ENCODE measurements at regions not wholly inside any gene's neighbourhood (a gene's known extent, or its start where the extent isn't known, plus 50 kb on each side); places are given as distances from the start of the nearest gene placed in this dataset.

DNA sequence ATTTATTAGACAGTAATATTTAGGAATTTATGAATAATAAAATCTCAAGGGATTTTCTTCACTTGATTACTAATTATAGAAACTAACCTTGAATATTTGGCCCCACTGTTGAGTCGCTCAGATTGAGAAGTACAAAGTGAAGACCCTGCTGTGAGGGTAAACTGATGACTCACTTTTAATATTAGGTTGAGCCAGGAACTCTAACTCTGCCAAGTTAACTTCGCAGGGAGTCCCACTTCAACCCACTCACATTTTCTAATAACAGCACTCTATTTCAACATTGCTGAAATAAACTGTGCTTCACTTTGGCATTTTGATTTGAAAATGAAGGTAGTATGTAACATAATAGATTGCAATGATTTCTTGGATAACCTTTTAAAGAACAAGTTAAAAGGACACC is 200.7 kb downstream of the POLR1F start:
- Mint-ChIP-seq H3K27ac (no peak overlapping the region), H3K4me3 (no peak overlapping the region), H3K9me3 (no peaks in the 10 kb centered on the region), H3K4me1 (no peaks in the 10 kb centered on the region), H3K27me3 (no peaks in the 10 kb centered on the region), H3K36me3 (no peaks in the 10 kb centered on the region)
- no peak for DNase-seq

DNA sequence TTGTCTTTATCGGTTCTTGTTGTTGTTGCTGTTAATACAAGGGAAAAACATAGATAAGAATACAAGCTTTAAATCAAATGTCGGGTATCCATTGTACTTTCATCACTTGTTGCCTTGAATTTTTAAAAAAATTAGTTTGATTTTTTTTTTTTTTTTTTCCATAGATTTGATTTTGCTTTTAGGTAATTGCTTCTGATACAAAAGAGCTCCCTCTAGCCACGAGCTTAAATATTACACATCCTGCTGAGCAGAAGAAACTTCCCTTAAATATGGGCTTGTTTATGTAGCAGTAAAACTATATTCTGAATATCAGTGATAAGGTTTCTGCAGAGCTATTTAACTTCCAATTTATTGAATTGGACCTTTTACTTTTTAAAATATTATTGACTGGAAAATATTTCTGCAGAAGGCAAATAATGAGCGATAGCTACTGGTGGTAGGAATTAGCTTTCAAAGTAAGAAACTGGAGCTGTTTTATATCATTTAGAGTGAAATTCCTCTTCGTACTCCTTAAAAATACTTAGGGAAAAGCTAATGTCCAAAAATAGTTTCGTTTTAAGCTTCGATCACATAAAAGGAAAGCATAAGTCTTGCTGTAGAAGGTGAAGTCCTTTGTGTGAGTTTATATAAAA is 216.9 kb downstream of the POLR1F start:
- Mint-ChIP-seq H3K27ac (no peak overlapping the region), H3K27me3 (no peaks in the 10 kb centered on the region), H3K4me3 (no peak overlapping the region), H3K9me3 (peaks cover under 1% of the 10 kb centered on the region), H3K36me3 (no peaks in the 10 kb centered on the region), H3K4me1 (no peaks in the 10 kb centered on the region)
- no peak for DNase-seq

DNA sequence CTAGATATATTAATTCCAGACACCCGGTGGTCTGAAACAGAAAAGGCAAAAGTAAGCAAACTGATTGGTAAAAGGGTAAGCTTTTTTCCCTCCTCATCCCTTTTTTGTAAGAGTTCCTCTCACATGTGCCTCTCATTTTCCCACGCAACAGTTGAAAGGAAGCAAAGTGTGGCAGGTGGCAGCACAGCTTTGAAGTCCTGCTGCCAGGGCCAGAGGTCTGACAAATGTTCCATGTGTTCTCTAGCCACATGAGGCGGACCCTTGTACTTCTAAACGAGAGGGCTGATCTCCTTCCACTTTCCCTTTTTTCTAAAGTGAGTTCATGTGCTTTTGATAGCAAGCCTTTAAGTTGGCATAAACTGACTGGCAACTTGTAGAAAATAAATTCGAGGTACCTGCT is 217.5 kb downstream of the POLR1F start:
- Mint-ChIP-seq H3K36me3 (no peaks in the 10 kb centered on the region), H3K9me3 (peaks cover 1% of the 10 kb centered on the region), H3K4me3 (no peak overlapping the region), H3K27ac (no peak overlapping the region), H3K4me1 (no peaks in the 10 kb centered on the region), H3K27me3 (no peaks in the 10 kb centered on the region)
- DNase-seq = no peak

DNA sequence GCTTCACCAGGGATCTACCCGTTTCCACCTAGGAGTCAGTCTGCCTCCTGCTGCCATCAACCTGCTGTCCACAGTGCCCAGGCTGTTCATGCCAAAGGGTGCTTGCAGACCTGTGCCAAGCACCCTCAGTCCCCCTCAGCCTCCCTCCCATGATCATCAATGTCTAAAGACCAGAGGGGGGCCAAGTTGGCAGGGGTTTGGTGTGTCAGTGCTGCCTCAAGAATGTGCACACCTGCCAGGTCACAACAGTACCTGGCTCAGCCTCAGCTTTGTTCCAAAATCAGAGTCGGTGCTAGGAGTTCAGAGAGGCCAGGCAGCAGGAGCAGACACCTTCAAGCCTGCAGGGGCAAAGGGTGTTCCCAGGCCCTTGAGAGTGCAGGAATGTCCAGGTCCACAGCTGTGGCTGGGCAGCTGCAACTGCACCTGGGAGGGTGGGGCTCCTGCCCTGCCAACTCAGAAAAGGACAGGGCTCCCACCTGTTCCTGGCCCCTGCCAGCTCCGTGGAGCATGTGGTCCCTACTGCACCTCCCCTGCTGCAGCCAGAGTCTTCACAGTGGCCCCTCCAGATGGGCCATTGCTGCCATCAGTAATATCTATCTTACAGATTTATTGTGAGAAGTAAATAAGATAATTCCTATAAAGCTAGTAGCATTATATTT is 219.5 kb downstream of the POLR1F start:
- Mint-ChIP-seq H3K4me1 (no peaks in the 10 kb centered on the region), H3K27me3 (no peaks in the 10 kb centered on the region), H3K36me3 (no peaks in the 10 kb centered on the region), H3K9me3 (peaks cover 1% of the 10 kb centered on the region), H3K27ac (no peak overlapping the region), H3K4me3 (no peak overlapping the region)
- no peak for DNase-seq

DNA sequence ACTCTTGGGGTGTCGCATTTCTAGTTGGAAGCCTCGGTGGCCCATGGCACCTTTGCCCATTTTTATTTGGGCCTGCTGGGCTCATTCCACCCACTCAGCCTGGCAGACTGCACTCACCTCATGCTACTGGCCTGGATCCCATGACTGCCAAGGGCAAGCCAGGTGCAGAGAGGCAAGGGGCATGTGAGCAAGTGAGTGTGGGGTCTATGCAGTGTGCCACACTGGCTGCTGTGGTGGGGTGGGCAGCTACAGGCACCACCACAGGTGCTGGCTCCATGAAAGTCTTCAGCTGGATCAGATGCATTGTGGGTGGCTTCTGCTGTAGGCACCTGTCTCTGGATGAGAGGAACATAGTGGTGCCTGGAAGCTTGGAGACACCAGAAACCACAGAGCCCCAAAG is 220.8 kb downstream of the POLR1F start:
- Mint-ChIP-seq H3K4me1 (no peaks in the 10 kb centered on the region), H3K27ac (no peak overlapping the region), H3K27me3 (no peaks in the 10 kb centered on the region), H3K9me3 (peaks cover 1% of the 10 kb centered on the region), H3K36me3 (no peaks in the 10 kb centered on the region), H3K4me3 (no peak overlapping the region)
- DNase-seq = no peak

DNA sequence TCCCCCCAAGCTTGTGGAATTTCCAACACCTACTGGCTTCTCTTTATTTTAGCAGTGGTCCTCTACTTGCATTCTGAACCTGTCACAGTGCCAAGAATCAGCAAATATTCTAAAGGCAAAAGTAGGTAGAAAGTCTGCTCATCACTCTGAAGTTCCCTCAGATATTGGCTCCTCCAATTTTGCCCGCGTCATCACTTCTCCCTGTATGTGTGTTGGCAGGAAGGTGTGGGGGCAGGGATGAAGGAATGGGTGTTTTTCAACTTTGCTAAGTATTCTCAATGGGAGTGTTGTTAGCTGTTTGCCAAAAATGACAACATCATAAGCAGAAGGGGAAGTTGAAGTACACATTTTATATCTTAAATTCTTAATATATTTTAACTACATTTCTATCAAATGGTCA is 226.2 kb downstream of the POLR1F start:
- no peak for DNase-seq
- H3K4me1 Mint-ChIP-seq = no peaks in the 10 kb centered on the region

DNA sequence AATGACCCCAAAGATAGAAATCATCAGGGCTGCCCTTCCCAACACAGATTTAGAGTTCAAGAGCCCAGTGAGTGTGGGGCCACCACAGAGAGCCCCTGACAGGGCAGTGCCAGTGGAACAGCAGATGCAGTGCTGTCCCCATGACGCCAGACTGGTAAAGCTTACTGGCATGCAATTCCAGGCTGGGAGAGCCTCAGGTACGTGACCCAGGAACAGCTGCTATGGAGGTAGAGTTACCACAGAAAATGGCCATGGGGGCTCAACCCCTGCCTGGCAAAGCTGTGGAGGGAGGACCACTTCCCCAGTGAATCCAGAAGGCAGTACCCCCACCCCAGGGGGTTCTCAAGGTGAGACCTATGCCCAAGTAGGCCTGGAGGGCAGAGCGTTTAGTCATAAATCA is 228.5 kb downstream of the POLR1F start:
- no peaks in the 10 kb centered on the region for H3K4me1 Mint-ChIP-seq
- no peaks in the 10 kb centered on the region for H3K36me3 Mint-ChIP-seq
- H3K4me3 Mint-ChIP-seq = no peak overlapping the region
- DNase-seq = no peak
- no peaks in the 10 kb centered on the region for H3K27me3 Mint-ChIP-seq
- no peak overlapping the region for H3K27ac Mint-ChIP-seq
- no peaks in the 10 kb centered on the region for H3K9me3 Mint-ChIP-seq

More for the DNA sequence above, 226.2 kb downstream of the POLR1F start:
- peaks cover 1% of the 10 kb centered on the region for H3K9me3 Mint-ChIP-seq
- H3K27ac Mint-ChIP-seq = no peak overlapping the region
- H3K4me3 Mint-ChIP-seq = no peak overlapping the region
- H3K36me3 Mint-ChIP-seq = no peaks in the 10 kb centered on the region
- no peaks in the 10 kb centered on the region for H3K27me3 Mint-ChIP-seq

DNA sequence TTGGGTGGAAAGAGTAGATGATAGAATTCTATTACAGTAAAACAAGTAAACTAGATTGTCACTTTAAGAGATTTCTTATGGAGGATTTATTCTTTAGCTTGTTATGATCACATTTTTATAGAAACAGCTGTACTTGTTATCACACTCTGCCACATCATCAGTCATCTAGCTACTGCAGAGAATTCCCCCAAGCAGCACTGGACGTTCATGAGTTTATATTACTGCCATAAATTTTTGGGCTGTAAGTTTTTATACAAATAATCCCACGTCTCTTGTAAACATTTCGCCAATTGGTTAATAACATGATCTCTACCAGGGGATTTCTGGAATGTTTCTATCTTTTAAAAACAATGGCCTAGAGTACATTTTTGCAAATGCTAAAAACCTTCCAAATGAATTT is 238.8 kb downstream of the POLR1F start:
- no peaks in the 10 kb centered on the region for H3K4me1 Mint-ChIP-seq
- no peaks in the 10 kb centered on the region for H3K9me3 Mint-ChIP-seq
- DNase-seq = no peak
- H3K27me3 Mint-ChIP-seq = no peaks in the 10 kb centered on the region
- H3K4me3 Mint-ChIP-seq = no peak overlapping the region
- H3K27ac Mint-ChIP-seq = no peak overlapping the region
- no peaks in the 10 kb centered on the region for H3K36me3 Mint-ChIP-seq

DNA sequence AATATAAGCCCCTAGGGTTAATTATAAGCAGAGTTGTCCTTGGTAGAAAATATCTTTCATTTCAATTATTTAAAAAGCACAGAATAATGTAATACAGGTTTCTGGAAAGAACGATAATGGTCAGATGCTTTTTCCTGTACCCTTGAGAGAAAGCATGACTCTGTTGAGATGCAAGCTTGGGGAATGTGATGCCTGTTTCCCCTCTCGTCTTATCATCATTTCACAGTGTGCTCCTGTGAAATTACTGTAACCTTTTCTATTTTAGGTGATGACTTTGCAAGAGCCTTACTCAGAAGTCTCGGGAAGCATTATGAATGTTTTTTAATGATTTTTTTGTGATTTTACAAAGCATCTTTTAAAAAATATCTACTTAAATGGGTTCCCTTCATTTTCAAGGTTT is 243.0 kb downstream of the POLR1F start:
- no peaks in the 10 kb centered on the region for H3K4me1 Mint-ChIP-seq
- H3K9me3 Mint-ChIP-seq = no peaks in the 10 kb centered on the region
- no peak overlapping the region for H3K27ac Mint-ChIP-seq
- H3K4me3 Mint-ChIP-seq = no peak overlapping the region
- no peaks in the 10 kb centered on the region for H3K27me3 Mint-ChIP-seq
- no peak for DNase-seq
- H3K36me3 Mint-ChIP-seq = no peaks in the 10 kb centered on the region

DNA sequence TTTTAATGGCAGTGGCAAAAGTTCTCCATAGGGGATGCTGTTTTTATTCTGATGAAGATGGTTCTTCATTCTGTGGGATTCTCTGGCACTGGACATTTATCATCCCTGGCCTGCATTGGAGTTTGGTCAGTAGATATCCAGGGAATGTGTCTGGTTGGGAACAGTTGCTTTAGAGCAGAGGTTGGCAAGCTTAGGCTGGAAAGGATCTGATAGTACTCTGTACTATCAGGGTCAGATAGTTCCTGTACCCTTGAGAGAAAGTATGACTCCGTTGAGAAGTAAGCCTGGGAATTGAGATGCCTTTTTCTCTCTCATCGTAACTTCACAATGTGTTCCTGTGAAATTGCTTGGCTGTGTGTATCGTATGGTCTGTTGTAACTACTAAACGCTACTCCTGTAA is 244.1 kb downstream of the POLR1F start:
- Mint-ChIP-seq H3K27me3 (no peaks in the 10 kb centered on the region), H3K9me3 (no peaks in the 10 kb centered on the region), H3K27ac (no peak overlapping the region), H3K36me3 (no peaks in the 10 kb centered on the region), H3K4me1 (no peaks in the 10 kb centered on the region), H3K4me3 (no peak overlapping the region)
- DNase-seq = no peak

DNA sequence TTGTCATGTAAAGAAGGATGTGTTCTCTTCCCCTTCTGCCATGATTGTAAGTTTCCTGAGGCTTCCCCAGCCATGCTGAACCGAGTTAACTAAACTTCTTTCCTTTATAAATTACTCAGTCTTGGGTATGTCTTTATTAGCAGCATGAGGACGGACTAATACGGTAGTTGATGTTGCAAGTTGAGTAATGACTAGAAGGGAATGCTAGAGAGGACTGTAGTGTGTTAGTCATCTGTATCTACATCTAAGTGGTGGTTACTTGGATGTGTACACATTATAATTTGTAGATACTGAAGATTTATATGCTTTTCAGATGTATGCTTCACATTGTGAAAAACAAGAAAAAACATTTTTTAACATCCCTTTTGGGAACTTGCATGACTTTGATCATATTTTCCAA is 244.6 kb downstream of the POLR1F start:
- Mint-ChIP-seq H3K36me3 (no peaks in the 10 kb centered on the region), H3K4me1 (no peaks in the 10 kb centered on the region), H3K27ac (no peak overlapping the region), H3K4me3 (no peak overlapping the region), H3K9me3 (no peaks in the 10 kb centered on the region), H3K27me3 (no peaks in the 10 kb centered on the region)
- DNase-seq = no peak

DNA sequence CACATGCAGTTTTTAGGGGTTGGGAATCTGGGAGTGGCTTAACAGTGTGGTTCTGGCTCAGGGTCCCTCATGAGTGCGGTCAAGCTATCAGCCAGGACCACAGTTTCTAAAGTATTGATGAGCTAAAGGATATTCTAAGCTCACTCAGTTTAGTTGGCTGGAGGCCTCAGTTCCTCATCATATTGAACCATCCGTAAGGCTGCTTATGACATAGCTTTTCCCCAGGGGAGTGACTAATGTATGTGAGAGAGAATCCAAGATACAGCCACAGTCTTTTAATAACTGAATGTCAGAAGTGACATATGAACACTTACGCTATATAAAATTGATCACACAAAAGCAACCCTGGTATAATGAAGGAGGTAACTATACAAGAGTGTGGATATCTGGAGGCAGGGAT is 245.3 kb downstream of the POLR1F start:
- H3K36me3 Mint-ChIP-seq = no peaks in the 10 kb centered on the region
- H3K4me1 Mint-ChIP-seq = no peaks in the 10 kb centered on the region
- no peaks in the 10 kb centered on the region for H3K27me3 Mint-ChIP-seq
- DNase-seq = no peak
- H3K27ac Mint-ChIP-seq = no peak overlapping the region
- H3K9me3 Mint-ChIP-seq = no peaks in the 10 kb centered on the region
- H3K4me3 Mint-ChIP-seq = no peak overlapping the region

DNA sequence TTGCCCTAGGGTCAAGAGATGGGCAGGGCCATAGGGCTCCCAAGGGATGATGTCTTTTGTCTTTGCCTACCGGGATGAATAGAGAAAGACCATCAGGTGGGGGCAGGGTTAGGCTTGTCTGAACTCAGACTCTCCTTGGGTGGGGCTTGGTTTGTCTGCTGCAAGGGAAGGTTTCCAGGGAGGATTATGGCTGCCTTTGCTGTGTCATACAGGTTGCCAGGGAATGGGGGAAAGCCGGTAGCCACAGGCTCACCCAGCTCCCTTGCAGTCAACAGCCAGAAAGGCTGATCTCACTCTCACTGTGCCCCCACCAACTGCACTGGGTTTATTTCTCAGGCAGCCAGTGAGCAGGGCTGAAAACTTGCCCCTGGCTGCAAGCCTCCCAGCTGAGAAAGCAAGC is 253.2 kb downstream of the POLR1F start:
- H3K27ac Mint-ChIP-seq = no peak overlapping the region
- no peak overlapping the region for H3K4me3 Mint-ChIP-seq
- no peaks in the 10 kb centered on the region for H3K36me3 Mint-ChIP-seq
- H3K9me3 Mint-ChIP-seq = no peaks in the 10 kb centered on the region
- no peak for DNase-seq
- no peaks in the 10 kb centered on the region for H3K27me3 Mint-ChIP-seq
- no peaks in the 10 kb centered on the region for H3K4me1 Mint-ChIP-seq

DNA sequence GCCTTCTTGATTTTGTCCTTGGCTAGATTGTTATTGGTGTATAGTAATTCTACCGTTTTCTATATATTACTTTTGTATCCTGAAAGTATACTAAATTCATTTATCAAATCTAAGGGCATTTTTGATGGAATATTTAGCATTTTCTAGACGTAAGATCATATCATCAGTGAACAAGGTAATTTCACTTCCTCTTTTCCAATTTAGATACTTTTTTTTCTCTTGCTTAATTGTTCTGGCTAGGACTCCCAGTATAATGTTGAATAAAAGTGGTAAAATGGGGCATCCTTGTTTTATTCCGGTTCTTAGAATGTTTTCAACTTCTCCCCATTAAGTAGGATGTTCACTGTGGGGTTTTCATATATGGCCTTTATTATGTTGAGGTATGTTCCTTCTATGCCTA is 260.7 kb downstream of the POLR1F start:
- H3K27ac Mint-ChIP-seq = no peak overlapping the region
- no peak overlapping the region for H3K4me3 Mint-ChIP-seq
- DNase-seq = no peak
- H3K9me3 Mint-ChIP-seq = no peaks in the 10 kb centered on the region
- no peaks in the 10 kb centered on the region for H3K4me1 Mint-ChIP-seq
- no peaks in the 10 kb centered on the region for H3K27me3 Mint-ChIP-seq
- no peaks in the 10 kb centered on the region for H3K36me3 Mint-ChIP-seq

DNA sequence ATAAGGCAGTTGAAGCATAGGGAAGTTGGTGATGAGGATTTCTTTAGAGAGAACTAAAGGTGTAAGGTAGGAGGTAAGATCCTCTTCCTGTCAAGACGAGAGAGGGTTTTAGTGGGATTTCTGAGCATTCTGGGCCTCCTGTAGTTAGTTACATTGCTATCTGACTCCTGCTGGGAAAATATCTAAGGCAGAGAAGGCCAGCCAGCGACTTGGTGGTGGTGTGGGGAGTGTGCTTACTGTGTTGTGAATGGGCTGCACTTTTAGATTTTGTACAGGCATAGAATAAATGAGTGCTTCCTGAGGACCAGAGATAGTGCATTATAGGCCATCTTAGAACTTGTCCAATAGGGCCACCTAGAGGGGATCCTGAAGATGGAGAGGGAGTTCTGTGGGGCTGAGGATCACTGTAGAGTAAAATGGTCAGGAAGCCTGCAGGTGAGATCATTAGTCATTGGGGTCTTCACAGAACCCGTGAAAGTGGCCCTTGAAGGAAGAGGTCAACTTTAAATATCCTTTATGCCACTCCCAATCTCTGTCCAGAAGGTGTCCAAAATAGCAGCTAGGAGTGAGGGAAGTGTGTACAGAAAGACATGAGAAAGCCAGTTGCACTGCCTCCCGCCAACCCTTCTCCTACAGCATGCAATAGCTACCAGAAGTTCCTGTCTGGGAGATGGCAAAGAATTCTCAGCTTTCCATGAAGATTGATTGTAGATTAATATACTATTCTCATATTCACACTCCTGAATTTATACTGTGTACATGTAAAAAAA is 266.6 kb downstream of the POLR1F start:
- no peaks in the 10 kb centered on the region for H3K9me3 Mint-ChIP-seq
- H3K4me1 Mint-ChIP-seq = no peaks in the 10 kb centered on the region
- no peaks in the 10 kb centered on the region for H3K36me3 Mint-ChIP-seq
- no peak for DNase-seq
- no peaks in the 10 kb centered on the region for H3K27me3 Mint-ChIP-seq
- no peak overlapping the region for H3K27ac Mint-ChIP-seq
- H3K4me3 Mint-ChIP-seq = no peak overlapping the region

DNA sequence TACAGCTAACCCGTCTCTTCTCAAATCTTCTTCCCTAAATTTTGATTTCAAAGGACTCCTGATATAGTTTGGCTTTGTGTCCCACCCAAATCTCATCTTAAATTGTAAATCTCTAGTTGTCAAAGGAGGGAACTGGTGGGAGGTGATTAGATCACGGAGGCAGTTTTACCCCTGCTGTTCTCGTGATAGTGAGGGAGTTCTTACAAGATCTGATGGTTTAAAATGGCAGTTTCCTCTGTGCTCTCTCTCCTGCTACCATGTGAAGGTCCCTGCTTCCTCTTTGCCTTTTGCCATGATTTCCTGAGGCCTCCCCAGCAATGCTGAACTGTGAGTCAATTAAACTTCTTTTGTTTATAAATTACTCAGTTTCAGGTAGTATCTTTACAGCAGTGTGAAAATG is 269.3 kb downstream of the POLR1F start:
- H3K9me3 Mint-ChIP-seq = no peaks in the 10 kb centered on the region
- no peaks in the 10 kb centered on the region for H3K36me3 Mint-ChIP-seq
- H3K4me1 Mint-ChIP-seq = no peaks in the 10 kb centered on the region
- no peak overlapping the region for H3K27ac Mint-ChIP-seq
- H3K4me3 Mint-ChIP-seq = no peak overlapping the region
- no peak for DNase-seq
- H3K27me3 Mint-ChIP-seq = no peaks in the 10 kb centered on the region
